ENCODE measurements at regions not wholly inside any gene's neighbourhood (a gene's known extent, or its start where the extent isn't known, plus 50 kb on each side); places are given as distances from the start of the nearest gene placed in this dataset.

- in situ Hi-C loops (cut with MboI; ENCODE audit: low sequenced_read_pairs, unreplicated experiment), result no loop called here
- TF ChIP-seq CTCF (IDR thresholded peaks at IDR 0.05; ENCODE audit: borderline replicate concordance, control extremely low read depth, extremely low read depth, insufficient read depth, missing control alignments), result no peak
- no peak for DNase-seq (ENCODE audit: low spot score)
These were observed 59.2 kb upstream of the TNR start for GRCh38 chr1:175802407-175803123.

GRCh38 chr1:175801979-175802378, 58.6 kb upstream of the TNR start:
- no peak for DNase-seq (ENCODE audit: low spot score)
- in situ Hi-C loops (cut with MboI; ENCODE audit: low sequenced_read_pairs, unreplicated experiment), result no loop called here
- TF ChIP-seq CTCF (IDR thresholded peaks at IDR 0.05; ENCODE audit: borderline replicate concordance, control extremely low read depth, extremely low read depth, insufficient read depth, missing control alignments), result no peak

GRCh38 chr1:175797576-175797975, 54.2 kb upstream of the TNR start:
- no peak for TF ChIP-seq CTCF (IDR thresholded peaks at IDR 0.05; ENCODE audit: borderline replicate concordance, control extremely low read depth, extremely low read depth, insufficient read depth, missing control alignments)
- in situ Hi-C loops (cut with MboI; ENCODE audit: low sequenced_read_pairs, unreplicated experiment), result no loop called here
- DNase-seq (ENCODE audit: low spot score), result no peak

- in situ Hi-C loops (cut with MboI; ENCODE audit: low sequenced_read_pairs, unreplicated experiment), result no loop called here
- no peak for DNase-seq (ENCODE audit: low spot score)
- no peak for TF ChIP-seq CTCF (IDR thresholded peaks at IDR 0.05; ENCODE audit: borderline replicate concordance, control extremely low read depth, extremely low read depth, insufficient read depth, missing control alignments)
These were observed 51.2 kb upstream of the TNR start for GRCh38 chr1:175794586-175794985.

- in situ Hi-C loops (cut with MboI; ENCODE audit: low sequenced_read_pairs, unreplicated experiment), result no loop called here
- no peak for TF ChIP-seq CTCF (IDR thresholded peaks at IDR 0.05; ENCODE audit: borderline replicate concordance, control extremely low read depth, extremely low read depth, insufficient read depth, missing control alignments)
- no peak for DNase-seq (ENCODE audit: low spot score)
These were observed 50.2 kb upstream of the TNR start for GRCh38 chr1:175793617-175794016.
